ENCODE measurements at regions not wholly inside any gene's neighbourhood (a gene's known extent, or its start where the extent isn't known, plus 50 kb on each side); places are given as distances from the start of the nearest gene placed in this dataset.

DNA sequence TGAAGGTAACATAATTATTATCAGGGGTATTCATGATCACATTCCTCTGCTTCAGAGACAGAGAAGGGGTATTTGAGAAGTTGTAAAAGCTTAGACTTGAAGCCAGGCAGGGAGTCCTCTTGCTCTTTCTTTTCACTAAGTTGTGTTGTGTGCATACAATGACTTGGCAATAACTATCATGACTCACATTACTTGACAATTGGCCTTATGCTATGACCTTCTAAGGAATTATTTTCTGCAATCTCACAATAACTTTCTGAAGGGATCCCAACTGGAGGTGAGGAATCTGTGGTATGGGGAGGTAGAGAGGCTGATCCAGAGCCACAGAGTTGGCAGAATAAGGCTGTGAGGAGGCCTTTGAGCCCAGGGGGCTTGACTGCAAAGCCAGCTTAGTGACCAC lies 622.3 kb downstream of the MTRR start:
- no peak overlapping the region for H3K9ac ChIP-seq (ENCODE audit: low read depth in 1 of 3, low read length in 3 of 3)
- no peaks in the 10 kb centered on the region for H3K36me3 ChIP-seq (ENCODE audit: control insufficient read depth in 3 of 3, insufficient read depth in 3 of 3, low read length in 3 of 3)
- H3K4me3 ChIP-seq (ENCODE audit: low read length in 3 of 3) = no peak overlapping the region
- no peaks in the 10 kb centered on the region for H3K27me3 ChIP-seq (ENCODE audit: control insufficient read depth in 3 of 3, insufficient read depth in 3 of 3, low read length in 3 of 3)
- no peak overlapping the region for H3K27ac ChIP-seq (ENCODE audit: low read depth, low read length)
- no peaks in the 10 kb centered on the region for H3K4me1 ChIP-seq (ENCODE audit: control insufficient read depth in 3 of 3, insufficient read depth in 3 of 3, low read length in 3 of 3)
- H3K9me3 ChIP-seq (ENCODE audit: control insufficient read depth in 3 of 3, low read length in 3 of 3) = peaks cover 0 to 5% (median 3%) of the 10 kb centered on the region in 3 donors

GRCh38 chr5:8493176-8493575 lies 624.2 kb downstream of the MTRR start:
- no peaks in the 10 kb centered on the region for H3K27me3 ChIP-seq (ENCODE audit: control insufficient read depth in 3 of 3, insufficient read depth in 3 of 3, low read length in 3 of 3)
- no peak overlapping the region for H3K9ac ChIP-seq (ENCODE audit: low read depth in 1 of 3, low read length in 3 of 3)
- H3K36me3 ChIP-seq (ENCODE audit: control insufficient read depth in 3 of 3, insufficient read depth in 3 of 3, low read length in 3 of 3) = no peaks in the 10 kb centered on the region
- H3K4me1 ChIP-seq (ENCODE audit: control insufficient read depth in 3 of 3, insufficient read depth in 3 of 3, low read length in 3 of 3) = no peaks in the 10 kb centered on the region
- peaks cover 0 to 5% (median 5%) of the 10 kb centered on the region in 3 donors for H3K9me3 ChIP-seq (ENCODE audit: control insufficient read depth in 3 of 3, low read length in 3 of 3)
- no peak overlapping the region for H3K4me3 ChIP-seq (ENCODE audit: low read length in 3 of 3)
- no peak overlapping the region for H3K27ac ChIP-seq (ENCODE audit: low read depth, low read length)

GRCh38 chr5:8500426-8500825 lies 631.5 kb downstream of the MTRR start:
- Histone ChIP-seq H3K27ac (ENCODE audit: low read depth, low read length) (no peak overlapping the region), H3K4me1 (ENCODE audit: control insufficient read depth in 3 of 3, insufficient read depth in 3 of 3, low read length in 3 of 3) (no peaks in the 10 kb centered on the region), H3K9me3 (ENCODE audit: control insufficient read depth in 3 of 3, low read length in 3 of 3) (peaks cover 0 to 5% (median 0%) of the 10 kb centered on the region in 3 donors), H3K36me3 (ENCODE audit: control insufficient read depth in 3 of 3, insufficient read depth in 3 of 3, low read length in 3 of 3) (no peaks in the 10 kb centered on the region), H3K4me3 (ENCODE audit: low read length in 3 of 3) (no peak overlapping the region), H3K9ac (ENCODE audit: low read depth in 1 of 3, low read length in 3 of 3) (no peak overlapping the region), H3K27me3 (ENCODE audit: control insufficient read depth in 3 of 3, insufficient read depth in 3 of 3, low read length in 3 of 3) (no peaks in the 10 kb centered on the region)

GRCh38 chr5:8505196-8505595 lies 636.2 kb downstream of the MTRR start:
- H3K9ac ChIP-seq (ENCODE audit: low read depth in 1 of 3, low read length in 3 of 3) = no peak overlapping the region

GRCh38 chr5:8508231-8508630 lies 639.3 kb downstream of the MTRR start:
- Histone ChIP-seq H3K4me1 (ENCODE audit: control insufficient read depth in 3 of 3, insufficient read depth in 3 of 3, low read length in 3 of 3) (no peaks in the 10 kb centered on the region), H3K36me3 (ENCODE audit: control insufficient read depth in 3 of 3, insufficient read depth in 3 of 3, low read length in 3 of 3) (no peaks in the 10 kb centered on the region), H3K9ac (ENCODE audit: low read depth in 1 of 3, low read length in 3 of 3) (no peak overlapping the region), H3K27ac (ENCODE audit: low read depth, low read length) (no peak overlapping the region), H3K4me3 (ENCODE audit: low read length in 3 of 3) (no peak overlapping the region), H3K9me3 (ENCODE audit: control insufficient read depth in 3 of 3, low read length in 3 of 3) (no peaks in the 10 kb centered on the region), H3K27me3 (ENCODE audit: control insufficient read depth in 3 of 3, insufficient read depth in 3 of 3, low read length in 3 of 3) (no peaks in the 10 kb centered on the region)

More at GRCh38 chr5:8505196-8505595, 636.2 kb downstream of the MTRR start:
- Histone ChIP-seq H3K9me3 (ENCODE audit: control insufficient read depth in 3 of 3, low read length in 3 of 3) (no peaks in the 10 kb centered on the region), H3K4me1 (ENCODE audit: control insufficient read depth in 3 of 3, insufficient read depth in 3 of 3, low read length in 3 of 3) (no peaks in the 10 kb centered on the region), H3K4me3 (ENCODE audit: low read length in 3 of 3) (no peak overlapping the region), H3K27ac (ENCODE audit: low read depth, low read length) (no peak overlapping the region), H3K27me3 (ENCODE audit: control insufficient read depth in 3 of 3, insufficient read depth in 3 of 3, low read length in 3 of 3) (no peaks in the 10 kb centered on the region), H3K36me3 (ENCODE audit: control insufficient read depth in 3 of 3, insufficient read depth in 3 of 3, low read length in 3 of 3) (no peaks in the 10 kb centered on the region)

GRCh38 chr5:8516356-8516755 lies 647.4 kb downstream of the MTRR start:
- Histone ChIP-seq H3K4me1 (ENCODE audit: control insufficient read depth in 3 of 3, insufficient read depth in 3 of 3, low read length in 3 of 3) (no peaks in the 10 kb centered on the region), H3K27ac (ENCODE audit: low read depth, low read length) (no peak overlapping the region), H3K9ac (ENCODE audit: low read depth in 1 of 3, low read length in 3 of 3) (no peak overlapping the region), H3K27me3 (ENCODE audit: control insufficient read depth in 3 of 3, insufficient read depth in 3 of 3, low read length in 3 of 3) (no peaks in the 10 kb centered on the region), H3K4me3 (ENCODE audit: low read length in 3 of 3) (no peak overlapping the region), H3K9me3 (ENCODE audit: control insufficient read depth in 3 of 3, low read length in 3 of 3) (no peaks in the 10 kb centered on the region), H3K36me3 (ENCODE audit: control insufficient read depth in 3 of 3, insufficient read depth in 3 of 3, low read length in 3 of 3) (no peaks in the 10 kb centered on the region)

DNA sequence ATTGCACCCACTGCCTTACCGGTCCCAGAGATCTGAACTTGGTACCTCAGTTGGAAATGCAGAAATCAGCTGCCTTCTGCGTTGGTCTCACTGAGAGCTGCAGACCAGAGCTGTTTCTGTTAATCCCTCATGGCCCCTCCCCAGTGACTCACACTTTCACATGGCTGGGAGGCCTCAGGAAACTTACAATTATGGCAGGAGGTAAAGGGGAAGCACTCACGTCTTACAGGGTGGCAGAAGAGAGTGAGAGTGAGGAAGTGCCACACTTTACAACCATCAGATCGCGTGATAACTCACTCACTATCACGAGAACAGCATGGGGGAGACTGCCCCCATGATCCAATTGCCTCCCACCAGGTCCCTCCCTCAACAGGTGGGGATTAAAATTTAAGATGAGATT lies 648.5 kb downstream of the MTRR start:
- no peak overlapping the region for H3K9ac ChIP-seq (ENCODE audit: low read depth in 1 of 3, low read length in 3 of 3)
- no peaks in the 10 kb centered on the region for H3K9me3 ChIP-seq (ENCODE audit: control insufficient read depth in 3 of 3, low read length in 3 of 3)
- H3K27ac ChIP-seq (ENCODE audit: low read depth, low read length) = no peak overlapping the region
- no peaks in the 10 kb centered on the region for H3K27me3 ChIP-seq (ENCODE audit: control insufficient read depth in 3 of 3, insufficient read depth in 3 of 3, low read length in 3 of 3)
- H3K36me3 ChIP-seq (ENCODE audit: control insufficient read depth in 3 of 3, insufficient read depth in 3 of 3, low read length in 3 of 3) = no peaks in the 10 kb centered on the region
- H3K4me3 ChIP-seq (ENCODE audit: low read length in 3 of 3) = no peak overlapping the region
- no peaks in the 10 kb centered on the region for H3K4me1 ChIP-seq (ENCODE audit: control insufficient read depth in 3 of 3, insufficient read depth in 3 of 3, low read length in 3 of 3)

- no peaks in the 10 kb centered on the region for H3K9me3 ChIP-seq (ENCODE audit: control insufficient read depth in 3 of 3, low read length in 3 of 3)
- H3K27ac ChIP-seq (ENCODE audit: low read depth, low read length) = no peak overlapping the region
- H3K4me1 ChIP-seq (ENCODE audit: control insufficient read depth in 3 of 3, insufficient read depth in 3 of 3, low read length in 3 of 3) = no peaks in the 10 kb centered on the region
- no peak overlapping the region for H3K4me3 ChIP-seq (ENCODE audit: low read length in 3 of 3)
- no peaks in the 10 kb centered on the region for H3K27me3 ChIP-seq (ENCODE audit: control insufficient read depth in 3 of 3, insufficient read depth in 3 of 3, low read length in 3 of 3)
- H3K9ac ChIP-seq (ENCODE audit: low read depth in 1 of 3, low read length in 3 of 3) = no peak overlapping the region
- H3K36me3 ChIP-seq (ENCODE audit: control insufficient read depth in 3 of 3, insufficient read depth in 3 of 3, low read length in 3 of 3) = no peaks in the 10 kb centered on the region
These were observed 652.0 kb downstream of the MTRR start for GRCh38 chr5:8520917-8521316.

- Histone ChIP-seq H3K9me3 (ENCODE audit: control insufficient read depth in 3 of 3, low read length in 3 of 3) (no peaks in the 10 kb centered on the region), H3K4me1 (ENCODE audit: control insufficient read depth in 3 of 3, insufficient read depth in 3 of 3, low read length in 3 of 3) (no peaks in the 10 kb centered on the region), H3K27ac (ENCODE audit: low read depth, low read length) (no peak overlapping the region), H3K27me3 (ENCODE audit: control insufficient read depth in 3 of 3, insufficient read depth in 3 of 3, low read length in 3 of 3) (no peaks in the 10 kb centered on the region), H3K9ac (ENCODE audit: low read depth in 1 of 3, low read length in 3 of 3) (no peak overlapping the region), H3K4me3 (ENCODE audit: low read length in 3 of 3) (no peak overlapping the region), H3K36me3 (ENCODE audit: control insufficient read depth in 3 of 3, insufficient read depth in 3 of 3, low read length in 3 of 3) (no peaks in the 10 kb centered on the region)
These were observed 653.0 kb downstream of the MTRR start for GRCh38 chr5:8521991-8522390.

DNA sequence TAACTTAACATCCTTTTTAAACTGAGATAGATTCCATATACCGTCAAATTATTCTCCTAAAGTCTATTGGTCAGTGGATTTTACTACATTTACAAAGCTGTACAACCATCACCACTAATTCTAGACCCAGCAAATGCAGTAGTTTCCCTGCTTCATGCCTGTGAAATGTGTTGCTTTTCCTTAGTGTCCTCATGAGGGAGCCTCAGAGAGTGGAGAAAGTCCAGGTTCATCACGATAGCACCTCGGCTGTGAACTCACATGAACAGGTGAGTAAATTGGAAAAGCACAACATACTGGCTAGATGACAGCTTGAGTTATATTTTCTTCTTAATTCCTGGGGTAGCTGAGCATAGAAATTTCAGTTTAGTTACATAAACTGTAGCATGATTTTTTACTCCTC lies 653.7 kb downstream of the MTRR start:
- Histone ChIP-seq H3K27ac (ENCODE audit: low read depth, low read length) (no peak overlapping the region), H3K36me3 (ENCODE audit: control insufficient read depth in 3 of 3, insufficient read depth in 3 of 3, low read length in 3 of 3) (no peaks in the 10 kb centered on the region), H3K27me3 (ENCODE audit: control insufficient read depth in 3 of 3, insufficient read depth in 3 of 3, low read length in 3 of 3) (no peaks in the 10 kb centered on the region), H3K9ac (ENCODE audit: low read depth in 1 of 3, low read length in 3 of 3) (no peak overlapping the region), H3K9me3 (ENCODE audit: control insufficient read depth in 3 of 3, low read length in 3 of 3) (no peaks in the 10 kb centered on the region), H3K4me3 (ENCODE audit: low read length in 3 of 3) (no peak overlapping the region), H3K4me1 (ENCODE audit: control insufficient read depth in 3 of 3, insufficient read depth in 3 of 3, low read length in 3 of 3) (no peaks in the 10 kb centered on the region)

DNA sequence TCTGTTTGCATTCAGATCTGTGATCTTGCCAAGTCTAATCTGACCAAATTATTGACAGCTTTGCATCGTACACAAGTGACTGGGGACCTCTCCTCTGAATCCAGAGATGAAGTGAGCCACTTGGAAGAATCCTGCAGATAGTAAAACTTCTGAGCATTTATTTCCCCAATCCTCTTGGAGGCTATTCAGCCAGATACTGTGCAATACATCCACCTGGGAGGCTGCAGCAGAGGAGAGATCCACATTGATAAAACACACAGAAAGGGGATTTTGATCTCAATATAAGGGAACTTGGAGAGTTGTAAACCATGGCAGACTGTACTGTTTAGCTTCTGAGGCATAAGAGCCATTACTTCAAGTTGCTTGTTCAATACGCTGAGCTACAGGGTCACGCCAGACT lies 654.6 kb downstream of the MTRR start:
- no peaks in the 10 kb centered on the region for H3K36me3 ChIP-seq (ENCODE audit: control insufficient read depth in 3 of 3, insufficient read depth in 3 of 3, low read length in 3 of 3)
- H3K9me3 ChIP-seq (ENCODE audit: control insufficient read depth in 3 of 3, low read length in 3 of 3) = no peaks in the 10 kb centered on the region
- no peaks in the 10 kb centered on the region for H3K27me3 ChIP-seq (ENCODE audit: control insufficient read depth in 3 of 3, insufficient read depth in 3 of 3, low read length in 3 of 3)
- H3K27ac ChIP-seq (ENCODE audit: low read depth, low read length) = no peak overlapping the region
- no peak overlapping the region for H3K4me3 ChIP-seq (ENCODE audit: low read length in 3 of 3)
- H3K9ac ChIP-seq (ENCODE audit: low read depth in 1 of 3, low read length in 3 of 3) = no peak overlapping the region
- H3K4me1 ChIP-seq (ENCODE audit: control insufficient read depth in 3 of 3, insufficient read depth in 3 of 3, low read length in 3 of 3) = no peaks in the 10 kb centered on the region

Data from skeletal muscle tissue (tissue), 3 donors.